A673 (cell line): ENCODE measurements at regions not wholly inside any gene's neighbourhood (a gene's known extent, or its start where the extent isn't known, plus 50 kb on each side); places are given as distances from the start of the nearest gene placed in this dataset.

Source experiments
- BruUV-seq: library from RNA; stranded (reverse); fragments of 400-500 nt; replicated peaks from 2 replicates; lab custom pipeline; 2021; lab: Mats Ljungman, UMichigan
- CTCF ChIA-PET: fragments of 300-600 bp; sonication (Branson Sonifier 250); formaldehyde crosslinking; loops from one replicate; lab custom pipeline; 2022; ENCODE audit warnings: antibody characterized with exemption; lab: Charles Lee
- POLR2A ChIA-PET: fragments of 300-600 bp; sonication (Branson Sonifier 250); formaldehyde crosslinking; loops from one replicate; lab custom pipeline; 2022; ENCODE audit warnings: antibody characterized with exemption; ENCODE audit not compliant: low non-redundant PET; lab: Charles Lee
- DNase-seq: peaks from one replicate; pipeline ENCODE4 v3.0.0-alpha.2; 2015; ENCODE audit warnings: low spot score
- H3K27ac ChIP-seq: fragments of 200-600 bp; sonication (generic); 2 replicates; pipeline ENCODE4 v1.5.1; 2016; ENCODE audit warnings: mixed run types, low read depth, mild to moderate bottlenecking, mixed read lengths, antibody characterized with exemption, low read length; ENCODE audit not compliant: poor library complexity, severe bottlenecking
- H3K27me3 ChIP-seq: fragments of 200-600 bp; sonication (generic); replicated peaks from 2 replicates; pipeline ENCODE4 v1.6.1; 2017; ENCODE audit warnings: mixed run types, low read depth, mild to moderate bottlenecking, mixed read lengths, antibody characterized with exemption, low read length; ENCODE audit not compliant: insufficient read depth, poor library complexity
- H3K36me3 ChIP-seq: fragments of 200-600 bp; sonication (generic); 2 replicates; pipeline ENCODE4 v1.6.1; 2016; ENCODE audit warnings: mixed run types, mild to moderate bottlenecking, mixed read lengths, antibody characterized with exemption, low read length; ENCODE audit not compliant: insufficient read depth, poor library complexity, severe bottlenecking
- H3K4me1 ChIP-seq: fragments of 200-600 bp; sonication (generic); 2 replicates; pipeline ENCODE4 v1.6.1; 2017; ENCODE audit warnings: mixed run types, mild to moderate bottlenecking, mixed read lengths, antibody characterized with exemption, low read length; ENCODE audit not compliant: insufficient read depth, poor library complexity, severe bottlenecking
- H3K4me3 ChIP-seq: fragments of 200-600 bp; sonication (generic); 2 replicates; pipeline ENCODE4 v1.5.1; 2016; ENCODE audit warnings: low read depth, mixed run types, mild to moderate bottlenecking, mixed read lengths, low read length; ENCODE audit not compliant: poor library complexity, severe bottlenecking
- H3K9me3 ChIP-seq: fragments of 200-600 bp; sonication (generic); 2 replicates; pipeline ENCODE4 v1.6.1; 2016; ENCODE audit warnings: mixed run types, low read depth, mild to moderate bottlenecking, mixed read lengths, antibody characterized with exemption, low read length; ENCODE audit not compliant: poor library complexity, severe bottlenecking
- EZH2 ChIP-seq: fragments of 200-600 bp; sonication (generic); IDR thresholded peaks from 2 replicates; pipeline ENCODE4 v1.6.1; 2017; ENCODE audit warnings: borderline replicate concordance, low read depth, mild to moderate bottlenecking, mixed read lengths, antibody characterized with exemption, low read length; ENCODE audit not compliant: poor library complexity, severe bottlenecking
- intact Hi-C: fragments of 100-400 bp; cut with micrococcal nuclease; formaldehyde crosslinking; loops from one replicate; pipeline ENCODE4 v1.10.0; 2022; ENCODE audit not compliant: unreplicated experiment
- TF ChIP-seq, protein P1 (sequence below): fragments of 300-800, 200-600 bp; sonication (generic); conservative IDR thresholded peaks from 2 replicates; pipeline ENCODE4 v1.5.1; 2017; ENCODE audit warnings: low read depth, mild to moderate bottlenecking, antibody characterized with exemption, low read length, moderate library complexity, mixed read lengths

GRCh38 chr16:77666771-77667170 is 55.5 kb upstream of the NUDT7 start:
- H3K9me3 ChIP-seq = no peaks in the 10 kb centered on the region
- intact Hi-C loops = no loop called here
- POLR2A ChIA-PET = no interaction called here
- no peak overlapping the region for H3K27ac ChIP-seq
- H3K27me3 ChIP-seq = no peaks in the 10 kb centered on the region
- H3K4me1 ChIP-seq = no peaks in the 10 kb centered on the region
- no peak for DNase-seq
- no peak overlapping the region for H3K4me3 ChIP-seq
- no peaks in the 10 kb centered on the region for H3K36me3 ChIP-seq
- no peak for TF ChIP-seq EZH2
- BruUV-seq = no TSS peak
- CTCF ChIA-PET = no interaction called here

DNA sequence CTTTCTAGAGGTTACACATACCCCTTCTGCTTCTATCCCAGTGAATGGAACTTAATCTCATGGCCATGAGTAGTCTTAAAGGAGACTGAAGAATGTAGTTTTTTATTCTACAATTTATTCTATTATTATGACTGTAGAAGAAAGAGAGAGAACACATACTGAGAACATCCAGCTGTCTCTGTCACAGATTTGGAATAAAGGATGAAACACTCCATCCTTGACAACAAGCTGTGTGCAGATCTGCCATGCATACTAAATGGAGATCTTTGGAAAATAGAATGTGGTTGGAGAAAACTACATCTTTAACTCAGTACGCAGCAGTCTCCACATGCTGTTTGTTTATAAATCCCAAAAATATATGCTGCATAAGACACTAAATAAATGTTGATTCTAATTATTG is 54.1 kb upstream of the NUDT7 start:
- H3K4me1 ChIP-seq = no peaks in the 10 kb centered on the region
- H3K9me3 ChIP-seq = no peaks in the 10 kb centered on the region
- no TSS peak for BruUV-seq
- CTCF ChIA-PET = no interaction called here
- POLR2A ChIA-PET = no interaction called here
- H3K36me3 ChIP-seq = no peaks in the 10 kb centered on the region
- no peak for TF ChIP-seq EZH2
- TF ChIP-seq, protein P1, sequence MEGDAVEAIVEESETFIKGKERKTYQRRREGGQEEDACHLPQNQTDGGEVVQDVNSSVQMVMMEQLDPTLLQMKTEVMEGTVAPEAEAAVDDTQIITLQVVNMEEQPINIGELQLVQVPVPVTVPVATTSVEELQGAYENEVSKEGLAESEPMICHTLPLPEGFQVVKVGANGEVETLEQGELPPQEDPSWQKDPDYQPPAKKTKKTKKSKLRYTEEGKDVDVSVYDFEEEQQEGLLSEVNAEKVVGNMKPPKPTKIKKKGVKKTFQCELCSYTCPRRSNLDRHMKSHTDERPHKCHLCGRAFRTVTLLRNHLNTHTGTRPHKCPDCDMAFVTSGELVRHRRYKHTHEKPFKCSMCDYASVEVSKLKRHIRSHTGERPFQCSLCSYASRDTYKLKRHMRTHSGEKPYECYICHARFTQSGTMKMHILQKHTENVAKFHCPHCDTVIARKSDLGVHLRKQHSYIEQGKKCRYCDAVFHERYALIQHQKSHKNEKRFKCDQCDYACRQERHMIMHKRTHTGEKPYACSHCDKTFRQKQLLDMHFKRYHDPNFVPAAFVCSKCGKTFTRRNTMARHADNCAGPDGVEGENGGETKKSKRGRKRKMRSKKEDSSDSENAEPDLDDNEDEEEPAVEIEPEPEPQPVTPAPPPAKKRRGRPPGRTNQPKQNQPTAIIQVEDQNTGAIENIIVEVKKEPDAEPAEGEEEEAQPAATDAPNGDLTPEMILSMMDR = no peak
- H3K4me3 ChIP-seq = no peak overlapping the region
- no peak for DNase-seq
- intact Hi-C loops = no loop called here
- no peaks in the 10 kb centered on the region for H3K27me3 ChIP-seq
- H3K27ac ChIP-seq = no peak overlapping the region

DNA sequence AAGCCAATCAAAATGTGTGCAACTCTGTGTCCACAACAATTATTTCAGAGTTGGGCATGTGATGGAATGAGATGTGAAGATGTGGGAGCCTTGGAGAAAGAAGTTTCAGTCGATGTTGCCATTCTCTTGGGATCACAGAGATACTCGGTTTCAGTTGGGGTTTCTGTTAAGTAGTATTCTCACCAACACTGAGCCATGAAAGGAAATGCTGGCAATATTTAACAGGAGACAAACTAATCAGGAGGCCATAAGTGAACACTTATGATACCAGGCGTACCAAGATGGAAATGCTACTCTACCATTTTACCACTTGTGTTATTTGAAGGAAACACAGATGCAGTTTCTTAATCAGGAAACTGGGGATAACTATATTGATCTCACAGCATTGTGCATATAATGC is 53.3 kb upstream of the NUDT7 start:
- ChIA-PET POLR2A (no interaction called here), CTCF (no interaction called here)
- H3K27me3 ChIP-seq = no peaks in the 10 kb centered on the region
- intact Hi-C loops = no loop called here
- H3K9me3 ChIP-seq = no peaks in the 10 kb centered on the region
- H3K4me3 ChIP-seq = no peak overlapping the region
- TF ChIP-seq, protein P1 = no peak
- TF ChIP-seq EZH2 = no peak
- no peaks in the 10 kb centered on the region for H3K36me3 ChIP-seq
- DNase-seq = no peak
- no peak overlapping the region for H3K27ac ChIP-seq
- no TSS peak for BruUV-seq
- H3K4me1 ChIP-seq = no peaks in the 10 kb centered on the region
